GM10266 (cell line): ENCODE measurements at regions not wholly inside any gene's neighbourhood (a gene's known extent, or its start where the extent isn't known, plus 50 kb on each side); places are given as distances from the start of the nearest gene placed in this dataset.
A peak's percentile ranks its signal among the peaks of the same experiment; 100 is the strongest.

ENCODE experiments used
- DNase-seq: peaks from one replicate; pipeline ENCODE4 v3.0.0; 2012; ENCODE audit errors: extremely low spot score
- CTCF ChIP-seq: IDR thresholded peaks from 2 replicates; pipeline ENCODE4 v1.5.1; 2012; ENCODE audit warnings: mild to moderate bottlenecking, low read depth; ENCODE audit not compliant: control insufficient read depth, insufficient read depth; ENCODE audit errors: missing control alignments

GRCh38 chr14:96739200-96739910, 57.8 kb upstream of the VRK1 start:
- no peak for DNase-seq
- TF ChIP-seq CTCF, result no peak

- DNase-seq, result peak; percentile 80
- TF ChIP-seq CTCF, result peak; percentile 99
Measured at GRCh38 chr14:96741151-96741977, 55.8 kb upstream of the VRK1 start.

GRCh38 chr14:96744262-96744661, 52.9 kb upstream of the VRK1 start:
- no peak for TF ChIP-seq CTCF
- no peak for DNase-seq

GRCh38 chr14:96745500-96746051, 51.6 kb upstream of the VRK1 start:
- no peak for TF ChIP-seq CTCF
- DNase-seq, result no peak

GRCh38 chr14:96746101-96746500, 51.1 kb upstream of the VRK1 start:
- no peak for TF ChIP-seq CTCF
- no peak for DNase-seq

GRCh38 chr14:96747006-96747405, 50.2 kb upstream of the VRK1 start:
- DNase-seq, result no peak
- TF ChIP-seq CTCF, result no peak
